ENCODE measurements at regions not wholly inside any gene's neighbourhood (a gene's known extent, or its start where the extent isn't known, plus 50 kb on each side); places are given as distances from the start of the nearest gene placed in this dataset.

DNA sequence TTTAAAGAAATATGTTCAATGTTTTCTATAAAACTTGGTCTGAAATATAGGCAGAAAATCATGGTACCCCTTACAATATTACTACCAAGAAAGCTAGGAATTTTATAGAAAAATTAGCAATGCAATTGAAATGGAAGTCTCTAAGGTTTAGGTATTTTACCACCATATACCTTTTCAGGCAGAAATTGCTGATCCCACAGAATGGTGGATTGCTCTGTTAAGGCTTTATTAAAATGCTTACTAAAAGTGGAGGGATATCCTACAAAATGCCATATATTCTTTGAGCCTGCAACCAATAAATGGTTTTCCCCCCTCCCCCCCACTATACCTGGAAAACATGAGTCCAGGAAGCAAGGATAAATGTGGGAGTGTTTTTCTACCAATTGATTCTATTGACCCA is 718.1 kb upstream of the NOVA1 start:
- Histone ChIP-seq H3K4me2 (replicated peaks; ENCODE audit: low read depth, low read length, poor library complexity, severe bottlenecking) (no peak overlapping the region), H3K4me1 (ENCODE audit: control insufficient read depth in 2 of 2, insufficient read depth in 2 of 2, low read length in 2 of 2) (no peaks in the 10 kb centered on the region), H3K36me3 (replicated peaks in 1 of 2; ENCODE audit: control extremely low read depth in 1 of 2, control insufficient read depth in 1 of 2, extremely low read depth in 1 of 2, insufficient read depth in 2 of 2, low read length in 1 of 2) (no peaks in the 10 kb centered on the region), H4K20me1 (ENCODE audit: control insufficient read depth, insufficient read depth, low read length, poor library complexity, severe bottlenecking) (no peaks in the 10 kb centered on the region), H3K79me2 (ENCODE audit: control insufficient read depth, insufficient read depth, low read length) (no peaks in the 10 kb centered on the region), H2AFZ (ENCODE audit: insufficient read depth, low read depth, low read length, poor library complexity, severe bottlenecking) (no peak overlapping the region), H3K4me3 (ENCODE audit: control extremely low read depth in 1 of 5, extremely low read depth in 1 of 5, insufficient read depth in 1 of 5, low read depth in 2 of 5, low read length in 4 of 5) (no peak overlapping the region), H3K9ac (ENCODE audit: low read length) (no peak overlapping the region), H3K27me3 (replicated peaks in 1 of 4; ENCODE audit: control extremely low read depth in 1 of 4, control insufficient read depth in 3 of 4, insufficient read depth in 4 of 4, low read length in 3 of 4) (no peaks in the 10 kb centered on the region), H3K27ac (ENCODE audit: low read length in 2 of 2) (no peak overlapping the region), H3K9me3 (ENCODE audit: control extremely low read depth in 1 of 3, control insufficient read depth in 2 of 3, insufficient read depth in 1 of 3, low read length in 2 of 3) (peaks cover 0 to 2% (median 0%) of the 10 kb centered on the region in 3 donors)
- no peak overlapping the region for H3K27ac Mint-ChIP-seq
- no peaks in the 10 kb centered on the region for H3K4me1 Mint-ChIP-seq
- H3K27me3 Mint-ChIP-seq, result no peaks in the 10 kb centered on the region
- DNase-seq, result no peak
- ATAC-seq (ENCODE audit: low read depth), result no peak
- CTCF ChIA-PET, result no interaction called here
- TF ChIP-seq EZH2 (IDR thresholded peaks at IDR 0.05; ENCODE audit: borderline replicate concordance, insufficient read depth, low read depth, low read length, poor library complexity, severe bottlenecking) (no peak), CTCF (IDR thresholded peaks at IDR 0.05) (no peak)
- H3K9me3 Mint-ChIP-seq (ENCODE audit: insufficient read depth), result peaks cover 4% of the 10 kb centered on the region
- POLR2A ChIA-PET, result no interaction called here
- H3K4me3 Mint-ChIP-seq, result no peak overlapping the region
- intact Hi-C loops (cut with micrococcal nuclease), result no loop called here

DNA sequence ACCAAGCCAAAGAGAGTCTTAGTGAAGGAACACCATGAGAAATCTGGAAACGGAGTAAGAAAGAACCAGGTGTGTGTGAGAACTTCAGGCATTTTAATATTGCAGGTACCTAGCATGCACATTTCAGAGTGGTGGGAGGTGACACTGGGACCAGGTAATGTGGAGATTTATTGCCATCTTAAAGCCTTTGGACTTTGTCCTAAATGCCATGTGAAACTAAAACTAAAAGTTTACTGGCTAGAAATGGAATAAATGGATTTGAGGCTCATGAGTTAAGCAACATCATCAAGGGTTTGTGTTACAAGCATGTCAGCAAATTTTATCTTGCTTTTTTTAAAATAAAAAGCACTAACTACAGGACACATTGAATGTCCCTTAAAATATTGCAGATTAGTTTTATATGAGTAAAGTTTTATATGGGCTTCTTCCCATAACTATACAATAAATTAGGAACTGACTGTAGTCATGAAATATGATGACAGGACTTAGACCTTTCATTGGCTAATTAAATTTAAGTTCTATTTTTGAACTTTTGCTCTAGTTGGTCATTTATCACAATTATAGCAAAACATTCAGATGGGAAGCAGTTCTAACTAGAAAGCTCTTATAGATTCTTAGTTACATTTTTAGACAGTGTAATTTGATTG is 721.1 kb upstream of the NOVA1 start:
- Histone ChIP-seq H3K4me2 (replicated peaks; ENCODE audit: low read depth, low read length, poor library complexity, severe bottlenecking) (no peak overlapping the region), H3K27ac (ENCODE audit: low read length in 2 of 2) (no peak overlapping the region), H3K4me1 (ENCODE audit: control insufficient read depth in 2 of 2, insufficient read depth in 2 of 2, low read length in 2 of 2) (no peaks in the 10 kb centered on the region), H3K36me3 (replicated peaks in 1 of 2; ENCODE audit: control extremely low read depth in 1 of 2, control insufficient read depth in 1 of 2, extremely low read depth in 1 of 2, insufficient read depth in 2 of 2, low read length in 1 of 2) (no peaks in the 10 kb centered on the region), H3K9me3 (ENCODE audit: control extremely low read depth in 1 of 3, control insufficient read depth in 2 of 3, insufficient read depth in 1 of 3, low read length in 2 of 3) (no peaks in the 10 kb centered on the region), H3K27me3 (replicated peaks in 1 of 4; ENCODE audit: control extremely low read depth in 1 of 4, control insufficient read depth in 3 of 4, insufficient read depth in 4 of 4, low read length in 3 of 4) (no peaks in the 10 kb centered on the region), H4K20me1 (ENCODE audit: control insufficient read depth, insufficient read depth, low read length, poor library complexity, severe bottlenecking) (no peaks in the 10 kb centered on the region), H2AFZ (ENCODE audit: insufficient read depth, low read depth, low read length, poor library complexity, severe bottlenecking) (no peak overlapping the region), H3K9ac (ENCODE audit: low read length) (no peak overlapping the region), H3K4me3 (ENCODE audit: control extremely low read depth in 1 of 5, extremely low read depth in 1 of 5, insufficient read depth in 1 of 5, low read depth in 2 of 5, low read length in 4 of 5) (no peak overlapping the region), H3K79me2 (ENCODE audit: control insufficient read depth, insufficient read depth, low read length) (no peaks in the 10 kb centered on the region)
- DNase-seq (no peak), ATAC-seq (ENCODE audit: low read depth) (no peak)
- ChIA-PET POLR2A (no interaction called here), CTCF (no interaction called here)
- no peaks in the 10 kb centered on the region for H3K27me3 Mint-ChIP-seq
- H3K4me3 Mint-ChIP-seq, result no peak overlapping the region
- H3K27ac Mint-ChIP-seq, result no peak overlapping the region
- WGBS (ENCODE audit: insufficient coverage), result 67% methylated on average over 1 of the region's 1 CpG
- TF ChIP-seq CTCF (IDR thresholded peaks at IDR 0.05), result no peak
- H3K9me3 Mint-ChIP-seq (ENCODE audit: insufficient read depth), result peaks cover 2% of the 10 kb centered on the region
- intact Hi-C loops (cut with micrococcal nuclease), result no loop called here
- H3K4me1 Mint-ChIP-seq, result no peaks in the 10 kb centered on the region
